Thyroid gland (tissue), 4 donors: ENCODE measurements at regions not wholly inside any gene's neighbourhood (a gene's known extent, or its start where the extent isn't known, plus 50 kb on each side); places are given as distances from the start of the nearest gene placed in this dataset.

ENCODE experiments used
- CTCF ChIP-seq, 6 experiments: fragments of 200-600 bp in 3 of 6; fragments of 450-650 bp in 3 of 6; sonication (generic) in 3 of 6; IDR thresholded peaks; one replicate each; pipeline ENCODE4 v1.5.1; 2016 to 2019; ENCODE audit warnings: antibody characterized with exemption in 6 of 6, mild to moderate bottlenecking in 2 of 6, inconsistent platforms in 1 of 6, moderate library complexity in 1 of 6
- POLR2A ChIP-seq, 2 donors: fragments of 450-650 bp; IDR thresholded peaks; one replicate each; pipeline ENCODE4 v1.6.1; 2017; ENCODE audit warnings: antibody characterized with exemption in 2 of 2, mild to moderate bottlenecking in 2 of 2, moderate library complexity in 1 of 2

DNA sequence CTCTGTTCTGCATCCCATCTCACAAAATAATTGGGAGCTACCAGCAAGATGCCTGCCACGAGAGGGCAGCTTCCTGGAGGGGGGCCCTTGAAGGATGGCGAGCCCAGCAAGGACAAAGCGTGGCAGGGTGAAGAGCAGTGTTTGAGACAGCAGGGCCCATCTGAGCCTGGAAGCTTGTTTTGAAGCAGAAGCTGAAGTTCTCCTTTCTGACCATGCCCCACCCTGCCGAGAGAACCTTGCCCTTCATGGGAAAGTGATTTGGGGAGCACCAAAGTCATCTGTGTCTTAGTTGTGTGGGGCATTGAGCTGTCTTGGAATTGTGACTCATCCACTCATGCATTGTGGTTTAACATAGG is 216.3 kb downstream of the BCL11A start:
- no peak for TF ChIP-seq CTCF (IDR thresholded peaks at IDR 0.05)
- no peak for TF ChIP-seq POLR2A (IDR thresholded peaks at IDR 0.05)
